NCI-H748 (cell line): ENCODE measurements at regions not wholly inside any gene's neighbourhood (a gene's known extent, or its start where the extent isn't known, plus 50 kb on each side); places are given as distances from the start of the nearest gene placed in this dataset.

ENCODE experiments used
- DNase-seq: peaks from one replicate; lab custom pipeline; 2025; ENCODE audit not compliant: unreplicated experiment; lab: John Stamatoyannopoulos, UW

DNA sequence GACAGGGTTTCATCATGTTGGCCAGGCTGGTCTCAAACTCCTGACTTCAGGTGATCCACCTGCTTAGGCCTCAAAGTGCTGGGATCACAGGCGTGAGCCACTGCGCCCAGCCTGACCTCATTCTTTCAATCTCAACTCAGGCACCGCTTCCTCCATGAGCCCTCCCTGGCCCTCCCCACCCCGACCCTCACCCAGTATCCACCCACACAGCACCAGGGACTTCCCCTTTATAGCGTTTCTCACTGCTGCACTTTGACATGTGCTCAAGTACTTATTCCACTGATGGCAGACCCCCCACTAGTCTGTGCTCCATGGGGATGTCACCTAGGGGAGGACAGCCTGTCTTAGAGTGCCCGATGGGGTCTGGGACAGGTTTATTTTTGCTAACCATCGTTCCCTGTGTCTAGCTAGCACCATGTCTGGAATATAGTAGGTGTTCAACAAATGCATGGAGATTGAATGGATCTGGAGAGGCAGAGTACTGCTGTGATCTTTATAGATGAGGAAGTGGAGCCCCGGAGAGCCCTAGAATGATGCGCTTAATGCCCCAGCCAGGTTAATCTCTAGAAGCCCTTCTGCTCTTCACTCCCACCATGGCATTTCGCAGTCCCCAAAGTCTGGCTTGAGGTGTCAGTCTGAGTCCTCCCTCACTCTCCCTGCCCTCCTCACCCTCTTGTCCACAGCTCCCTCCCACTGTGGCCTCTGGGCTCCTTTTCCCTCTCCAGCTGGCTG lies 258.8 kb downstream of the RPS24 start:
- no peak for DNase-seq

DNA sequence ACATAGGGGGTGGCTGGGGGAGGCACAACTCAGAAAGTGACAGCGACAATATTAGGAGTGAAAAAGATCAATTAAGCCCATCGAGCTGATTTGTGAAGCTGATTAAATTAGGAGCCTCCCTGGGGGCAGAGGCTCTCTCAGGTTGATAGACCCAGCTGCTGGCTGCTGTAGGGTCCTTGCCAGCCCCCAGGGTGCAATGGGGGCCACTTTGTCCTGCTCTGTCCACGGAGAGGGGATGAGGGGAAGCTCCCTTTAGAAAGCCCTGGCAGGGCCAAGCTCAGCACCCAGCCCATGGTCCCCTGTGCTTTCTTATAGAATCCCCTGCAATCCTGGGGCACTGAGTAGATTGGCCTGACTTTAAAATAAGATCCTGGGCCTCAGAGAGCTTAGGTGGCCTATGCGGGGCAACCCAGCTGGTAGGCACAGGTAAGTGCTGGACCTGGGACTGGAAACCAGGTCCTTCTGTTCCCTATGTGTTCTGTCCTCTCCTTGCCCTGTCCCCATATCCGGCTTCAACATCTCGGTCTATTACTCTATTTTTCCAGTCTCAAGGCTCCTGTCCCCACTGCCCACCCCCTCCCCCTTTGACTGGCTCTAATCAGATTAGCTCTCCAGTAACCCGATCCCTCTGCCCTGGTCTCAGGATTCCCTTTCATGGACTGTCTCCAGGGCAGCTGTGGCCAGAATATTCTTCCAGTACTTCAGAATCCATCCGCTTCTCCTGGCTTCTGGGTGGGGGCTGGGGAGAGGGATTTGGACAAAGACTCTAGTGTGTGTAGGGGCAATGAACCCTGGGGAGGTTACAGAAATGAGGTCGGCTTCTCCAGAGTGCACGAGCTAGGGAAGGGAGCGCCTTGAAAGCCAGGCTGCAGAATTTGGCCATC lies 259.6 kb downstream of the RPS24 start:
- peak; percentile 31 for DNase-seq

DNA sequence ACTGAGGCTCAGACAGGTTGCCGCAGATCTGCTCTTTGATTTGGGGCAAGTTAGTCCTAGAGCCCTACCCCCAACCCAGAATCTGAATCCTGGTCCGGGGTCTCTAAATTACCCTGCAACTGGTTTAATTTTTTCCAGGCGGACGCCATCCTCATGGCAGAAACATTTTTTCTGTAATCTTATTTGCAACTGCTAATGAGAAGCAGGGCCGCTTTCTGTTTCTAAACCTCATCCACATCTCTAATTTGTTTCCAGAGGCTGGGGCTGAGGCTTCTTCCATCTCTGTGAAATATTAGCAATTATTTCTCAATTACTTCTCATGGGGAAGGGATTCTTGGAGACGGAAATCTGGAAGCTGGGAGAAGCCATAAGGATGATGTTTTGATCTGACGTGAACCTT lies 261.6 kb downstream of the RPS24 start:
- DNase-seq = no peak

DNA sequence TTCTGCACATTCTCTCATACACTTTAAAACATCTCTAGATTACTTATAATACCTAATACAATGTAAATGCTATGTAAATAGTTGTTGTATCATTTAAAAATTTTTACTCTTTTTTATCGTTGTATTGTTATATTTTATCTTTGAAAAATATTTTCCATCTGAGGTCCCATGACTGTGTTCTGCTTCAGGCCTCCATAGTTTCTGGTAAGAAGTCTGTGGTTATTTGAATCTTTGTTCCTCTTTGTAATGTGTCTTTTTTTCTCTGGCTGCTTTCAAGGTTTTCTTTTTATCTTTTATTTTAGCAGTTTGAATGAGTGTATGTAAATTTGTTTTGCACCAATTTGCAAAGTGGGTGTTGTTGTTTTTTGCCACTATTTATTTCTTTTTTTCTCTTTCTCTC lies 263.1 kb downstream of the RPS24 start:
- no peak for DNase-seq

DNA sequence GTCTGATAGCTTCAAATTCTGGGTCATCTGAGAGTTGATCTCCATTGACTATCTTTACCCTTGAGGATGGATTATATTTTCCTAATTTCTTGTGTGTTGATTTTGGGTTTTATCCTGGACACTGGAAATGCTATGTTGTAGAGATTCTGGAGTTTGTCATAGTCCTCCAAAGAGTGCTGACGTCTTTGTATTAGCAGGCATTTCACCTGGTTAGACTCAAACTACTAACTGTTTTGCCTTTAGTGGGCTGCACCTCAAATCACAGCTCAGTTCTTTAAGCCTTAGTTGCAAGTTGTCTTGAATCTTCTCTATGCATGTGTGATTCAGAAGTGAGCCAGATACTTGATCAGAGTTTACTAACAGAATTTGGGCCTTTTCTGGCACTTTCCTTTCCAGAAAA lies 264.3 kb downstream of the RPS24 start:
- DNase-seq = no peak

DNA sequence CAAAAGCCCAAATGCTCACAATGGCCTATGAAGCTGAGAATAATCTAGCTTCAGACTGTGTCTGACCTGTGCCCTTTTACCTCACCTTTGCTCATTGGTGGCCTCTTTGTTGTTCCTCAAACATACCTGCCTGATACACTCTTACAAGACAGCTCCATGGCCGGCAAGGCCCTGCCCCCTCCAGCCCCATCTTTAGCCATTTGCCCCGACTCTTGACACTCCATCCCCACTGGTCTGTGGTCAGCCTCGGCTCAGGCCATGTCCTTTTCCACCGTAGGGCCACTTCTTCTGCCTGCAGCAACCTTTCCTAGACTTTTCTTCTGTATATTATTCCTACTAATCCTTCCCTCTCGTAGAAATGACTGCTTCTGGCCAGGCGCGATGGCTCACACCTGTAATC lies 265.2 kb downstream of the RPS24 start:
- no peak for DNase-seq

DNA sequence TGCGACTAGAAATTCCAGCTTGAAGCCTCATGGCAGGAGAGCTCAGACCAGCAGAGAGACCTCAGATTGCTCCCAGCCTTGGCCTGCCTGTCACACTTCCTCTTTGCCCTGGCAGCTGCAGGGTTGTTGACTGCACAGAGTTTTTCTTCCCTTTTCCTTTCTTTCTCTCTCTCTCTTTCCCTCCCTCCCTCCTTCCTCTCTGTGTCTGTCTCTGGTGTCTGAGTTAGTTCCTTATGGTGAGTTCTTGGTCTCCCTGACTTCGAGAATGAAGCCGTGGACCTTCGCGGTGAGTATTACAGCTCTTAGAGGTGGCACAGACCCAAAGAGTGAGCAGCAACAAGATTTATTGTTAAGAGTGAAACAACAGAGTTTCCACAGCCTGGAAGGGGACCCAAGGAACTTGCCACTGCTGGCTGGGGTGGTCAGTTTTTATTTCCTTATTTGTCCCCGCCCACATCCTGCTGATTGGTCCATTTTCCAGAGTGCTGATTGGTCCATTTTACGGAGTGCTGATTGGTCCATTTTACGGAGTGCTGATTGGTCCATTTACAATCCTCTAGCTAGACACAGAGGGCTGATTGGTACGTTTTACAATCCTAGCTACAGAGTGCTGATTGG lies 266.3 kb downstream of the RPS24 start:
- DNase-seq = no peak

DNA sequence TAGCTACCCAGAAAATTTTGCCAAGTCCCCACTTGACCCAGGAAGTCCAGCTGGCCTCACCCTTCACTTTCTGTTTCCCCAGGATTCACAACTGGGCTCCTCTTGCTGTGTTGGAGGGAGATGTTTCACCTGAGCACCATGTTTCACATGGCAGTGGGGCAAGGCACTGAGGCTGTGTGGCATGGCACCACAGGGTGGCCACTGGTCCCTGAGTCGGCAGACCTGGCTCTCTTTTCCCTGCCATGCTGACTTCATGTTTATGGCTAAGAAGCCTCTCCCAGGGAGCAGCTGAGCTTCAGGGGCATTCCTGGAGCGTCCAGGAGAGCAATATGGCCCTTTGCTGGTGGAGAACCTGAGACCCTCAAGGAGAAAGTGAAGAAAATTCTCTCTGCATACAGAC lies 266.9 kb downstream of the RPS24 start:
- no peak for DNase-seq

DNA sequence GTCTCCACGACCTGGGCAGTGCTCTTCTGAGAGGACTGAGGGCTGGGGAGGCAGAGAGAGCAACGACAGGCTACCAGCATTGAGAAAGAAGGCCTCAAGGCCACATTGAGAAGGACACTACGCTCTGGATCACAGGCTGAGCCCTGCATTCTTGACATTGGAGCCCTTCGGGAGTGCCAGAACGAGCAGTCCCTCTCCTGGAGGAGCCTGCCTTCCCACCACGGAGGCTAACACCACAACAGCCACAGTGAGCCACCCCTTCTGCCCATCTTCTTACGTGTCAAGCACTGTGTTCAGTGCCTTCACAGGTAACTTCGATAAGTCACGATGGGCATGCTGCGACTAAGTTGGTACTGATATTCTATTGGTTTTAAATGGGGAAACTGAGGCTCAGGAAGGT lies 267.8 kb downstream of the RPS24 start:
- DNase-seq = no peak

DNA sequence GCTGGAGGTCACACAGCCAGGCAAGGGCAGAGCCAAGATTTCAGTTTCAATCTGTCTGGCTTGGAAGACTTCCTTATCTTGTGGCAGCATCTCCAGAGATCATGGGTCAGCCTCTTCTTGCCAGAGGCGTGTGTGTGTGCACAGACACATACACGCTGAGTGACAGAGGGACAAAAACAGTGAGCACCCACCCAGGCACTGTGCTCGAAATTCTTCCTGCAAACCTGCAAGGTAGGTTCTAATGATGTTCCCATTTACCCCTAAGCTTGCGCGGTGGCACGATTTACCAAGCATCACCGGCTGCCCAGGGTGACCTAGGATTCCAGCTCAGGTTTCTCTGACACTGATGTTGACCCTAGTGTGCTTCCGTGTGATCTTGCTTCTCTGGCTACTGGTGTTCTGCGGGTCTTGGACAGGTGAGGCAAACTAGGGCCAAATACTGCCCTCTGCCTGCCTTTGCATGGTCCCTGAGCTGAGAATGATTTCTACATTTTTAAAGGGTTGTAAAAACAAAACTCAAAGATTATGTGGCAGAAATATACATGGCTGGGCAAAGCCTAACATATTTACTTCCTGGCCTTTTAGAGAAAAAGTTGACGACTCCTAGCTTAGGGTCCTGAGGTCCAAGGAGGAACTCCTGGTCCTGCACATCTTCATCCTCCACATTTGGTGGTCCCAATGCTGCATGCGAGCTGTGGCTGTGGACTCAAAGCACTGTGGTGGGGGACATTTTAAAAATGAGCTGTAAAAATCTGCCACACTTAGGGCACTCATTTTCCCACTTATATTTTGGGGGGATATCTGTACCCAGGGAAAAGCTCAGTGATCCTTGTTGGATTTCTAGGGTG lies 268.5 kb downstream of the RPS24 start:
- peak; percentile 43 for DNase-seq

DNA sequence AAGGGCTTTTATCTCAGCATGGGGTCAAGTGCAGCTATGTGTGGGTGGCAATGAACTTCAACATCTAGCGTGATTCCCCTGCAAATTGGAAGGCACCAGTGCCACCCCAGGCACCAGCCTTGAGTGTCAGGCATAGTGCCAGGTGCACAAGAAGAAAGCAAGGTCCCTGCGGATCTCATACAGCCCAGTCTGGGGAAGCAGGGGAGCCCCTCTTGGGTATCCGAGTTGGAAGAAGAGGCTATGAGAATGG lies 269.0 kb downstream of the RPS24 start:
- no peak for DNase-seq

DNA sequence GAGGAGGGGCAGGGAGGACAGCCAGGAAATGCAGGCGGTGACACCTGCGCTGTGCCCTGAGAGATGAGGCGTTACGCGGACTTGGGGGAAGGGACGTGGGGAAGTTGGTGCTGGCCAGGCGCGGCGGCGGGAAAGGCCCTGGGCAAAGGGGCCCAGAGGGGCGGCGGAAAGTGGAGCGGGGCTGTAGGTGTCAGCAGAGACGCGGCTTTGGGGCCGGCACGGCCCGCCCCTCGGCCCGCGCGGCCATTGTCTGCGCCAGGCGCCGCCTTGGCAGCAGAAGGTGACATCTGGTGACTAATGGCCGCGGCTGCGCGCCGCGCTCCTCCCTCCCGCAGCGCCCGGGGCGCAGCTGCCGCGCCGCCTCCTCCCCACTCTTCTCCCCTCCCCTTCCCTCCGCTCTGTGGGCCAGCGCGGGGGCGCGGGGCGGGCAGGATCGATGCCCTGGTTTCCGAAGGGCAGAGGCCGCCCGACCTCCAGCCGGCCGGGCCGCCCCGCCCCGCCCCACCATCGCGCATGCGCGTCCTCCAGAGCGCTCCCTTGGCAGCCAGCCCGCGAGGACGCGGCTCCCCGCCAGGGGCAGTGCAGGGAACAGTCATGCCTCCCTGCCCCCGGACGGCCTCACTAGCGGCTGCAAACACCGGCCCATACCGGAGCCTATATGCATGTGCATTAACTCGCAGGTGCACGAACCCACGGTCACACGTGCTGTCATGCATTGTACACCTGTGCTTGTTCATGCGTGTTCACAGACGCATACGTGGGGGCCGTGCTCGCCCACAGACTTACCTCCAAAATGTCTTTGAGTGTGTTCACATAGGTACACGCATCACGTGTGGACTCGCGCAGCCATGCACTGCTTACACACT lies 269.6 kb downstream of the RPS24 start:
- peak; percentile 99 for DNase-seq

DNA sequence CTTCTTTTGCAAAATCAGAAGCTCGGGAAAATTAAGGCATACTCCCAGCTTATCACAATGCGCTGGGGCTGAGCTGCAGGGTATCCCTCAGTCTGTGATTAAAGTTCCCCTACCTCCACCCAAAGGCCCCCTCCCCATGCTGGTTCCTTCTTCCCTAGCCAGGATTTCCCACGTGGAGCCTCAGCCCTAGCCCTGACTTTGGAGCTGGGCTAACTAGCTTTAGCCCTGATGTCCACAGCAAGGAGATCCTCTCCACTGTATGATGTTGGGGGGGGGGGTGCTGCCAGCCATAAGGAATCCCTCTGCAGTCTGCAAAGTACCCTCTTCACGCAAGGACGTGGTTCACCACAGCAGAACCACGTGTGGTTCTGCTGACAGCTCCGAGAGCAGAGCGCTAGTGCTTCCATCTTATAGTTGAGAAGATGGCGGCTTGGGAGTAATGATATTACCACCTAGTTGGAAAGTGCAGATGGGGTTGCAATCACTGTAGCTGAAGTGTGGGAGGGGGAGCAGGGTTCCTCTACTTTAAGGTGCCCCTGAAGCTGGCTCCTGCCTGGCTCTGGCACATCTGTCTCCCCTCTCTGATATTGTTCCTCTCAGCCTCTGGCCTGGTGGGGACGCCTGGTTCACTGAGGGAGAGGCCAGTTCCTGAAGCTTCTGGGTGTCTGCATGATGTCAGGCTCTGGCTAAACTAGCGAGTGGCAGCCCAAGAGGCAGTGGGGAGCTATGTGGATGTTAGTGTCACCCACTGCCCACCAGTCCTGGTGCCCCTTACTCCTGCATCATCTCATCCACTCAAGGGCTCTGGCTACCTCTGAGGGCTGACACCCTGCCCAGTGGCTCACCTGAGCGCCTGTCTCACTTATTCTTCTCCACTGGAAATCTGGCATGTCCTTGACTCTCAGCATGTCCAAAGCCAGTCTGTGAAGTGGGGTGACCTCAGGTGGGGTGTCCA lies 270.7 kb downstream of the RPS24 start:
- no peak for DNase-seq

DNA sequence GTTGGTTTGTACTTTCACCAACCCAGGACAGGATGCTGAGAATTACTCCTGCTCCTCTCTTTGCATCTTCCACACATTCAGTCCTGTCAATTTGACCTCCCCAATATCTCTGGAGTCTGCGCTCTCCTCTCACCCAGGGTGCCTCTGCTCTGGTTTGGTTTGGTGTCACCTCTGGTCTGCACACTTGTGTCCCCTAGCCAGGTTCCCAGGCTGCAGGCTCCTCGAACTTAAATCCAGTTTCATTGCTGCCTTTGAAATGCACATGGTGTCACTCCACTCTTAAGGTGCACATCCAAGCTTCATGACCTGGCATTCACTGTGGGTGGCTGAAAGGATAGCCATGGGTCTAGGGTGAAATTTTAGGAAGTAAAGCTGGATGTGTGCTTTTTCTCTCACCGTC lies 271.6 kb downstream of the RPS24 start:
- DNase-seq = no peak

DNA sequence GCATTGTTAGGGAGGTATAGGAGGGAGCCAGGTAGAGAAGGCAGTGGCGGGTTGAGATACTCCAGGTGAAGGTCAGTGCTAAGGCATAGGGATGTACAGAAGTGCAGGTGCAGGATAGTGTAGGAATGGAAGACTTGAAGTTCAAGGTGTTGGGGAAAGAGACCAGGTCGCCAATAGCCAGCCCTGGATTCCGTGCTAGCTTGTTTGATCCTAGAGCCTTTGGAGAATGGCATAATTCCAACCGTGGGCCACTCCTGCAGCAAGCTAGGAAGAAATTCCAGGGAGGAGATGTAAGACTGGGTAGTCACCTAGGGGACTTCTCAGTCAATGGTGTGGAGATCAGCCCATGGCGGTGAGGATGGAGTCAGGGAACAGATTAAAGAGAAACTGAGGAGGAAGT lies 272.7 kb downstream of the RPS24 start:
- DNase-seq = no peak

DNA sequence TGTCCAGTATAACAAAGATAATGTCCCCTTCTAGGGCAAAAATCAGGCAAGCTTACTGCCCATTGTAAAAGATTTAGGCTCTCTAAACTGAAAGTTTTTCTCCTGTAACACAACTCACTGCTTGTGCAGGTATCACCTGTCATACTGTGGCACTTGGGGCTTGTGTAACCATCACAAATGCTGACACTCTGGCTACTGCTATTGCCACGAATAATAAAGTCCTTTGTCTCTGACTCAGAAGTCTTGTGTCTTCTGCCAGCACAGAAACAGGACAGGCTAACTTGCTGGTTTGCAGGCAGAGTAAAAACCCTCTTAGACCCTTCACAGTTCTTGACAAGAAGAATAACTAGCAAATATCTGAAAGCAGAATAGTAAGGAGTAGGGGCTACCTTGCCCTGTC lies 273.9 kb downstream of the RPS24 start:
- DNase-seq = no peak

DNA sequence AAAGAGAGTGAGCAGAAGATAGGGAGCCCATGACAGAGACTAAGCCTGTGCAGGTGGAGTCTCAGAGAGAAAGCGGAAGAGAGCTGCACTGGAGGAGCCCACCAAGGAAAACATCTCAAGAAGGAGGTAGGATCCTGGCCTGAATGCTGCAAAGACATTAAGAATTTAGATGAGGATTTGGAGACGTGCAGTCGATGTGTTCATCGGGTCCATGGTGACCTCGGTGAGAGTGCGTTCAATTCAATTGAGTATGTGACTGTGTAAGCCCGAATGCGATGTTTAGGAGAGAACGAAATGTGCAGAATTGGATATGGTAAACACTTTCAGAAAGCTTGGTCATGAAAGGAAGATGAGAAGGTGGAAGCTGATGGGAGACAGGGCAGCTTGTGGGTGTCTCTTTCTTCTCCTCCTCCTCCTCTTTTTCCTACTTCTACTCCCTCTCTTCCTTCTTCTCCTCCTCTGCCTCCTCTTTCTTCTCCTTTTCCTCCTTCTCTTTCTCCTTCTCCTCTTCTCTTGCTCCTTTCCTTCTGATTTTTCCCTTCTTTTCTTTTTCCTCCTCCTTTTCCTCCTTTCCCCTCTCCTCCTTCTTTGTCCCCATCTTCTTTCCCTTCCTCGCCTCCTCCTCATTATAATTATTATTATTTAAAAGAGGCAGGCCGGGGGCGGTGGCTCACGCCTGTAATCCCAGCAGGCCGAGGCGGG lies 276.0 kb downstream of the RPS24 start:
- DNase-seq = no peak

DNA sequence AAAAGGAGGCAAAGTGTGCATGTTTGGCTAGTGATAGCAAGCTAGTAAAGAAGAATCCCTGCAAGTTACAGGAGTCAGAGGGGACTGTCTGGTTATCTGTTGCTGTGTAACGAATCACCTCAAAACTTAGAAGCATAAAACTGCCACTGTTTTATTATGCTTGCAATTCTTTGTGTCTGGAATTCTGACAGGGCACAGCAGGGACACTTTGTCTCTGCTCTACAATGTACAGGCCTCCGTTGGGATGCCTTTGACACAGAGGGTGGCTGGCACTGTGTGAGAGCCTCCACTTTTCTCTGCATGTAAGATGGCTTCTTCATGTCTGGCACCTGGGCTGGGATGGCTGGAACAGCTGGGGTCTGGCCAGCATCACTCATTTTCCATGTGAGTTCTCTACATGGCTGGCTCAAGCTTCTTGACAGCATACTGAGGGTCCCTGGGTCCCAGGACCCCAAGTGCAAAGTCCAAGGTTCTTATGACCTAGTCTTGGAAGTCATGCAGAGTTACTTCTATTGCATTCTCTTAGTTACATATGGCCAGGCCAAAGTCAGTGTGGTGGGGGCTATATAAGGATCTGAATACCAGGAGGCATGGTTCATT lies 276.9 kb downstream of the RPS24 start:
- DNase-seq = no peak
